Glomerular visceral epithelial cell (primary cell): ENCODE measurements at regions not wholly inside any gene's neighbourhood (a gene's known extent, or its start where the extent isn't known, plus 50 kb on each side); places are given as distances from the start of the nearest gene placed in this dataset.
A peak's percentile ranks its signal among the peaks of the same experiment; 100 is the strongest.
"Not testable (repeated sequence)": the region's sequence is repeated elsewhere in the genome, so short reads cannot be mapped to it uniquely, and the experiment has no call there.

Experiments
- DNase-seq: peaks from one replicate; pipeline ENCODE4 v3.0.0-alpha.2; 2016; ENCODE audit errors: extremely low spot score

GRCh38 chr4:8976466-8977128 lies 105.0 kb upstream of the HMX1 start:
- not testable (repeated sequence) for DNase-seq

- not testable (repeated sequence) for DNase-seq
Observed at GRCh38 chr4:8972635-8973034, 101.0 kb upstream of the HMX1 start.

GRCh38 chr4:8965896-8966295 lies 94.3 kb upstream of the HMX1 start:
- not testable (repeated sequence) for DNase-seq

- DNase-seq = not testable (repeated sequence)
Observed at GRCh38 chr4:8964201-8964788, 92.7 kb upstream of the HMX1 start.

GRCh38 chr4:8963533-8963932 lies 91.9 kb upstream of the HMX1 start:
- DNase-seq = not testable (repeated sequence)

GRCh38 chr4:8961343-8961742 lies 89.7 kb upstream of the HMX1 start:
- peak; percentile 6 for DNase-seq

GRCh38 chr4:8959471-8959870 lies 87.8 kb upstream of the HMX1 start:
- not testable (repeated sequence) for DNase-seq

- not testable (repeated sequence) for DNase-seq
Observed at GRCh38 chr4:8954001-8954400, 82.4 kb upstream of the HMX1 start.

- DNase-seq = not testable (repeated sequence)
Observed at GRCh38 chr4:8952791-8953190, 81.2 kb upstream of the HMX1 start.

- not testable (repeated sequence) for DNase-seq
Observed at GRCh38 chr4:8952109-8952508, 80.5 kb upstream of the HMX1 start.

GRCh38 chr4:8945506-8945905 lies 73.9 kb upstream of the HMX1 start:
- DNase-seq = not testable (repeated sequence)

- DNase-seq = not testable (repeated sequence)
Observed at GRCh38 chr4:8943367-8943766, 71.7 kb upstream of the HMX1 start.

GRCh38 chr4:8942088-8942487 lies 70.4 kb upstream of the HMX1 start:
- not testable (repeated sequence) for DNase-seq

- not testable (repeated sequence) for DNase-seq
Observed at GRCh38 chr4:8941492-8941805, 69.8 kb upstream of the HMX1 start.

GRCh38 chr4:8940792-8941491 lies 69.3 kb upstream of the HMX1 start:
- DNase-seq = no peak

- no peak for DNase-seq
Observed at GRCh38 chr4:8939840-8940742, 68.5 kb upstream of the HMX1 start.

- no peak for DNase-seq
Observed at GRCh38 chr4:8939160-8939839, 67.7 kb upstream of the HMX1 start.

- DNase-seq = no peak
Observed at GRCh38 chr4:8938623-8939022, 67.0 kb upstream of the HMX1 start.

GRCh38 chr4:8938137-8938536 lies 66.5 kb upstream of the HMX1 start:
- DNase-seq = no peak

- DNase-seq = no peak
Observed at GRCh38 chr4:8932884-8933283, 61.2 kb upstream of the HMX1 start.

GRCh38 chr4:8928074-8928473 lies 56.4 kb upstream of the HMX1 start:
- DNase-seq = no peak

- DNase-seq = no peak
Observed at GRCh38 chr4:8922481-8922880, 50.8 kb upstream of the HMX1 start.
